GM12875 (cell line): ENCODE measurements at regions not wholly inside any gene's neighbourhood (a gene's known extent, or its start where the extent isn't known, plus 50 kb on each side); places are given as distances from the start of the nearest gene placed in this dataset.
"Not testable (repeated sequence)": the region's sequence is repeated elsewhere in the genome, so short reads cannot be mapped to it uniquely, and the experiment has no call there.

ENCODE experiments used
- H3K4me3 ChIP-seq: one replicate; pipeline ENCODE4 v1.5.1; 2011; ENCODE audit warnings: low read depth, low read length, control low read depth
- TF ChIP-seq, protein P1 (sequence below): IDR thresholded peaks from 2 replicates; pipeline ENCODE4 v1.5.1; 2011; ENCODE audit warnings: low read depth, mild to moderate bottlenecking, control low read depth, inconsistent platforms, low read length, moderate library complexity, borderline replicate concordance; ENCODE audit not compliant: insufficient read depth

GRCh38 chrX:19237901-19238300 lies 105.8 kb upstream of the PDHA1 start:
- TF ChIP-seq, protein P1, sequence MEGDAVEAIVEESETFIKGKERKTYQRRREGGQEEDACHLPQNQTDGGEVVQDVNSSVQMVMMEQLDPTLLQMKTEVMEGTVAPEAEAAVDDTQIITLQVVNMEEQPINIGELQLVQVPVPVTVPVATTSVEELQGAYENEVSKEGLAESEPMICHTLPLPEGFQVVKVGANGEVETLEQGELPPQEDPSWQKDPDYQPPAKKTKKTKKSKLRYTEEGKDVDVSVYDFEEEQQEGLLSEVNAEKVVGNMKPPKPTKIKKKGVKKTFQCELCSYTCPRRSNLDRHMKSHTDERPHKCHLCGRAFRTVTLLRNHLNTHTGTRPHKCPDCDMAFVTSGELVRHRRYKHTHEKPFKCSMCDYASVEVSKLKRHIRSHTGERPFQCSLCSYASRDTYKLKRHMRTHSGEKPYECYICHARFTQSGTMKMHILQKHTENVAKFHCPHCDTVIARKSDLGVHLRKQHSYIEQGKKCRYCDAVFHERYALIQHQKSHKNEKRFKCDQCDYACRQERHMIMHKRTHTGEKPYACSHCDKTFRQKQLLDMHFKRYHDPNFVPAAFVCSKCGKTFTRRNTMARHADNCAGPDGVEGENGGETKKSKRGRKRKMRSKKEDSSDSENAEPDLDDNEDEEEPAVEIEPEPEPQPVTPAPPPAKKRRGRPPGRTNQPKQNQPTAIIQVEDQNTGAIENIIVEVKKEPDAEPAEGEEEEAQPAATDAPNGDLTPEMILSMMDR: no peak
- H3K4me3 ChIP-seq: no peak overlapping the region

DNA sequence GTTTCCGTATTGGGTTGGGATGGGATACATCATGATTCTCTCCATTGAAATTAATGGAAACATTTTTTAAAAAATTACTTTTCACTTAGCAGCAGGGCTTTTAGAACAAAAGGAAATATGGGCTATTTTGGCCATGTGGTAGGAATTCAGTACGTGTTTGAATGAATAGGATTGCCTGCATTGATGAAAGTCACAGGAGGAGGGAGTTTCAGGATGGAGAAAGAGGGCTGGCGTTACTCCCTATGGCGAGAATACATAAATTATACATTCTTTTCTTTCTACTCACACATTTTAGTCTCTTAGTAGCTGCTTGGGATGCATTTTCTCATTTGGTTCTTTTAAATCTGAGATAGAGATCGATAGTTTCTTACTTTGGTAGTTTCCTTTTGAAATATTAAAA lies 100.3 kb upstream of the PDHA1 start:
- no peak overlapping the region for H3K4me3 ChIP-seq
- TF ChIP-seq, protein P1: no peak

DNA sequence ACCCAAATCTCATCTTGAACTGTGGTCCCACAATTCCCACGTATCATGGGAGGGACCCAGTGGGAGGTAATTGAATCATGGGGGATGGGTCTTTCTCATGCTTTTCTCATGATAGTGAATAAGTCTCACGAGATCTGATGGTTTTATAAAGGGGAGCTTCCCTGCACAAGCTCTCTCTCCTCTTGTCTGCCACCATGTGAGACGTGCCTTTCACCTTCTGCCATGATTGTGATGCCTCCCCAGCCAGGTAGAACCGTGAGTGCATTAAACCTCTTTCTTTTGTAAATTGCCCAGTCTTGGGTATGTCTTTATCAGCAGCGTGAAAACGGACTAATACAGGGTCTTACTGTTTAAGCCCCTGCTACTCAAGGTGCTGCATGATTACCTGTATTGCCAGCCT lies 98.8 kb upstream of the PDHA1 start:
- H3K4me3 ChIP-seq: not testable (repeated sequence)

- TF ChIP-seq, protein P1: no peak
- H3K4me3 ChIP-seq: no peak overlapping the region
Measured at GRCh38 chrX:19245711-19246269, 97.9 kb upstream of the PDHA1 start.

- TF ChIP-seq, protein P1: no peak
- no peak overlapping the region for H3K4me3 ChIP-seq
Measured at GRCh38 chrX:19256986-19257385, 86.7 kb upstream of the PDHA1 start.

DNA sequence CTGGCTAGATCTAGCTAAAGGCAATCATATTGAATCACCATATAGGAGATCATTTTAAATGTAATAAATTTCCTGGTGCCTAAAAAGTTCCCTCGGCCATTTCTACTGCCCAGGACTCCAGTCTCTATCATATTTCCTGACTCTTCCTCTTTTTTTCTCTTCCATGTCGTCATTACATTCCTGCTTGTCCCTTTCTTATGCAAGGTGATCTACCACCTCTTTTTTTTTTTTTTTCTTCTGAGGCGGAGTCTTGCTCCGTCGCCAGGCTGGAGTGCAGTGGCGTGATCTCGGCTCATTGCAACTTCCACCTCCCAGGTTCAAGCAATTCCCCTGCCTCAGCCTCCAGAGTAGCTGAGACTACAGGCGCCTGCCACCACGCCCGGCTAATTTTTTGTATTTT lies 82.7 kb upstream of the PDHA1 start:
- H3K4me3 ChIP-seq: not testable (repeated sequence)

- H3K4me3 ChIP-seq: no peak overlapping the region
- TF ChIP-seq, protein P1: no peak
Measured at GRCh38 chrX:19270727-19271126, 73.0 kb upstream of the PDHA1 start.

DNA sequence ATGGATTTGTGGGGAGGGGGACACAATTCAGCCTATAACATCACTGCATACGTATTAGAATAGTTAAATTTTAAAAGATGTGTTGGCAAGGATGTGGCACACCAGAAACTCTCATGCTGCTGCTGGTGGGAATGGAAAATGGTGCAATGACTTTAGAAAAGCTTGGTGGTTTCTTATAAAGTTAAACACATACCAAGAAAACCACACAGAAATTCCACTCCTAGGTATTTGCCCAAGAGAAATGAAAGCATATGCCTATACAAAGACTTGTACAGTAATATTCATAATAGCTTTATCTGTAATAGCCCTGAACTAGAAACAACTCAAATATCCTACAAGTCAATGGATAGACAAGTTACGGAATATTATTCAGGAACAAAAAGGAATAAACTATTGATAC lies 71.3 kb upstream of the PDHA1 start:
- TF ChIP-seq, protein P1: no peak
- H3K4me3 ChIP-seq: no peak overlapping the region
